ENCODE measurements at regions not wholly inside any gene's neighbourhood (a gene's known extent, or its start where the extent isn't known, plus 50 kb on each side); places are given as distances from the start of the nearest gene placed in this dataset.

GRCh38 chr2:51633073-51633472, 601.1 kb upstream of the NRXN1 start:
- ATAC-seq (ENCODE audit: insufficient number of reproducible peaks, low FRiP score, low read depth) = no peak
- DNase-seq (ENCODE audit: low spot score) = no peak
- Histone ChIP-seq H3K27ac (no peak overlapping the region), H3K4me3 (no peak overlapping the region), H3K9me3 (no peaks in the 10 kb centered on the region), H3K27me3 (replicated peaks; ENCODE audit: insufficient read depth) (no peaks in the 10 kb centered on the region), H3K4me1 (ENCODE audit: control insufficient read depth in 1 of 2, low read depth in 2 of 2) (no peaks in the 10 kb centered on the region), H3K36me3 (no peaks in the 10 kb centered on the region)
- no peak for TF ChIP-seq CTCF (IDR thresholded peaks at IDR 0.05)

DNA sequence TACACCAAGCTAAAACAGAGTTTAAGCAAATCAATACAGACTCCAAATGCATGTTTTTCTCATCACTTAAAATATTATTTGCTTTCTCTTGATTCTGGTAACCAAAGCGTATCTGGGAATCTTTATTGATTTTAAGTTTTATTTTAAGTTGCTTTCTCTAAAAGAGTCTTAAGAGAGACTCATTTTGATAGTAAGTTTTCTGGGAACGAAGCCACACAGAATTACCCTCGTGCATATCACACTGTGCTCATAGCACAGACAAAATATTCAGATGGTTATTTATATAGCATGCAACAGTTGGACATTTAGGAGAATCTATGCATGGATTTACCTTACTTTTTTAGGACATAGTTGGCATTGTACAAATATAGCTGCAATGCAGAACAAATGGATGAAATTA, 597.5 kb upstream of the NRXN1 start:
- H3K27ac ChIP-seq = no peak overlapping the region
- no peak for TF ChIP-seq CTCF (IDR thresholded peaks at IDR 0.05)
- H3K27me3 ChIP-seq (replicated peaks; ENCODE audit: insufficient read depth) = no peaks in the 10 kb centered on the region
- no peaks in the 10 kb centered on the region for H3K4me1 ChIP-seq (ENCODE audit: control insufficient read depth in 1 of 2, low read depth in 2 of 2)
- ATAC-seq (ENCODE audit: insufficient number of reproducible peaks, low FRiP score, low read depth) (no peak), DNase-seq (ENCODE audit: low spot score) (no peak)
- no peaks in the 10 kb centered on the region for H3K36me3 ChIP-seq
- H3K9me3 ChIP-seq = no peaks in the 10 kb centered on the region
- H3K4me3 ChIP-seq = no peak overlapping the region

- DNase-seq (ENCODE audit: low spot score) (no peak), ATAC-seq (ENCODE audit: insufficient number of reproducible peaks, low FRiP score, low read depth) (no peak)
- H3K36me3 ChIP-seq = no peaks in the 10 kb centered on the region
- no peak overlapping the region for H3K27ac ChIP-seq
- TF ChIP-seq CTCF (IDR thresholded peaks at IDR 0.05) = no peak
- H3K27me3 ChIP-seq (replicated peaks; ENCODE audit: insufficient read depth) = no peaks in the 10 kb centered on the region
- H3K4me1 ChIP-seq (ENCODE audit: control insufficient read depth in 1 of 2, low read depth in 2 of 2) = no peaks in the 10 kb centered on the region
- no peaks in the 10 kb centered on the region for H3K9me3 ChIP-seq
- H3K4me3 ChIP-seq = no peak overlapping the region
Measured at GRCh38 chr2:51628917-51629316, 597.0 kb upstream of the NRXN1 start.

DNA sequence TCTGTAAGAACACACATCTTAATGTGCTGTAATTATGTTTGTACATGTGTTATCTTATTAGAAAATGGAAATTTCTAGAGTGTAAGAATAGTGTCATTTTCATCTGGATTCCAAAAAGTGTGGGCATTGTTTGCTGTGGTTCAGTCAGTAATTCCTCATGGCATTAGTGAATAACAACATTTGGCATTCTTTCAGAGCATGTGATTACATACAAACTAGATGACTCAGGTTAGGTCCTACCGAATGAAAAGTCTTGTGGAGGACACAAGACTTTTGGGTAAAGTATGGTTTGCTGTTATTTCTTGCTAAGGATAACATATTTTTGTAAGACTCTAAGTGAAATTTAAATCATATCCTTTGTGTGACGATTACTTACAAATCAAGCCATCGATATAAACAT, 593.1 kb upstream of the NRXN1 start:
- ATAC-seq (ENCODE audit: insufficient number of reproducible peaks, low FRiP score, low read depth) (no peak), DNase-seq (ENCODE audit: low spot score) (no peak)
- no peaks in the 10 kb centered on the region for H3K36me3 ChIP-seq
- no peaks in the 10 kb centered on the region for H3K9me3 ChIP-seq
- no peak for TF ChIP-seq CTCF (IDR thresholded peaks at IDR 0.05)
- H3K4me1 ChIP-seq (ENCODE audit: control insufficient read depth in 1 of 2, low read depth in 2 of 2) = no peaks in the 10 kb centered on the region
- H3K4me3 ChIP-seq = no peak overlapping the region
- H3K27ac ChIP-seq = no peak overlapping the region
- no peaks in the 10 kb centered on the region for H3K27me3 ChIP-seq (replicated peaks; ENCODE audit: insufficient read depth)

GRCh38 chr2:51620796-51621195, 588.9 kb upstream of the NRXN1 start:
- Histone ChIP-seq H3K36me3 (no peaks in the 10 kb centered on the region), H3K27ac (no peak overlapping the region), H3K9me3 (no peaks in the 10 kb centered on the region), H3K4me1 (ENCODE audit: control insufficient read depth in 1 of 2, low read depth in 2 of 2) (no peaks in the 10 kb centered on the region), H3K4me3 (no peak overlapping the region), H3K27me3 (replicated peaks; ENCODE audit: insufficient read depth) (no peaks in the 10 kb centered on the region)
- TF ChIP-seq CTCF (IDR thresholded peaks at IDR 0.05) = no peak
- ATAC-seq (ENCODE audit: insufficient number of reproducible peaks, low FRiP score, low read depth) (no peak), DNase-seq (ENCODE audit: low spot score) (no peak)

All from thoracic aorta (tissue), 2 donors.